HCT116 (cell line): ENCODE measurements at regions not wholly inside any gene's neighbourhood (a gene's known extent, or its start where the extent isn't known, plus 50 kb on each side); places are given as distances from the start of the nearest gene placed in this dataset.

Source experiments
- CEBPB ChIP-seq: IDR thresholded peaks from 2 replicates; pipeline ENCODE4 v1.6.1; 2012; ENCODE audit warnings: low read depth
- ELF1 ChIP-seq: IDR thresholded peaks from 2 replicates; pipeline ENCODE4 v1.6.1; 2012; ENCODE audit warnings: low read depth, borderline replicate concordance
- EZH2 ChIP-seq: fragments of 200-600 bp; sonication (generic); IDR thresholded peaks from 2 replicates; pipeline ENCODE4 v1.6.1; 2017; ENCODE audit warnings: antibody characterized with exemption, mixed run types
- EZH2phosphoT487 ChIP-seq: fragments of 200-600 bp; IDR thresholded peaks from 2 replicates; pipeline ENCODE4 v1.6.1; 2018; ENCODE audit warnings: antibody characterized with exemption, borderline replicate concordance
- JUND ChIP-seq: IDR thresholded peaks from 2 replicates; pipeline ENCODE4 v1.6.1; 2012
- RAD21 ChIP-seq: IDR thresholded peaks from 2 replicates; pipeline ENCODE4 v1.6.1; 2012; ENCODE audit warnings: low read depth, mild to moderate bottlenecking
- SIN3A ChIP-seq: IDR thresholded peaks from 2 replicates; pipeline ENCODE4 v1.6.1; 2012; ENCODE audit warnings: low read depth
- SRF ChIP-seq: IDR thresholded peaks from 2 replicates; pipeline ENCODE4 v1.6.1; 2012; ENCODE audit warnings: low read depth
- ZFX ChIP-seq: fragments of 450-650 bp; IDR thresholded peaks from 2 replicates; pipeline ENCODE4 v1.6.1; 2017
- TF ChIP-seq, protein P1 (sequence below), 3 experiments: fragments of 200-600 bp in 1 of 3; sonication (generic) in 1 of 3; IDR thresholded peaks in 2 of 3; conservative IDR thresholded peaks in 1 of 3; 2 replicates each; pipeline ENCODE4 v1.5.1; 2012 to 2017; ENCODE audit warnings: low read depth in 2 of 3, low read length in 2 of 3, antibody characterized with exemption in 1 of 3, borderline replicate concordance in 1 of 3, control low read depth in 1 of 3, mild to moderate bottlenecking in 1 of 3, mixed read lengths in 1 of 3, mixed run types in 1 of 3, moderate library complexity in 1 of 3; ENCODE audit not compliant: insufficient read depth in 1 of 3
- TF ChIP-seq, protein P2 (sequence below): IDR thresholded peaks from 2 replicates; pipeline ENCODE4 v1.6.1; 2012
- TF ChIP-seq, protein P3 (sequence below): IDR thresholded peaks from 2 replicates; pipeline ENCODE4 v1.6.1; 2011; ENCODE audit warnings: mild to moderate bottlenecking, low read length, moderate library complexity; ENCODE audit not compliant: insufficient replicate concordance; ENCODE audit errors: extremely low read depth
- TF ChIP-seq, protein P4 (sequence below): IDR thresholded peaks from 2 replicates; pipeline ENCODE4 v1.6.1; 2012; ENCODE audit warnings: low read depth

DNA sequence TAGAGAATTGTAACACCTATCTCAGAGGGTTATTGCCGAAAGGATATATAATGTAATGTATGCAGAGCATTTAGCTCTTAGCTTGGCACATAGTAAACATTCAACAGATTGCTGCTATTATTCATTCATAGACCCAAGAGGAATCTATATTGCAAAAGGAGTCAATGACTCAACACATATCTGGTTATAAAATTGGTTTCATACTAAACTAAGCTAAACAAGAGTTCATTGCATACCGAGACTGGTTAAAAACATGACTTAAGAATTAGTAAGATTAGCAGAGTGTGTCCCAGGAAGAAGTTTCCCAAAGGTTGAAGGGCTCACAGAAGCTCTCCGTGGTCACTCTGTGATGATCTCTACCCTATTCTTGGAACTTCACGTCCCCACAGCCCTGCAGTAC lies 339.6 kb upstream of the CCNH start:
- TF ChIP-seq RAD21 (no peak), EZH2 (no peak), CEBPB (no peak), ZFX (no peak), JUND (no peak), SRF (no peak), SIN3A (no peak), EZH2phosphoT487 (no peak), ELF1 (no peak)
- TF ChIP-seq, protein P1, sequence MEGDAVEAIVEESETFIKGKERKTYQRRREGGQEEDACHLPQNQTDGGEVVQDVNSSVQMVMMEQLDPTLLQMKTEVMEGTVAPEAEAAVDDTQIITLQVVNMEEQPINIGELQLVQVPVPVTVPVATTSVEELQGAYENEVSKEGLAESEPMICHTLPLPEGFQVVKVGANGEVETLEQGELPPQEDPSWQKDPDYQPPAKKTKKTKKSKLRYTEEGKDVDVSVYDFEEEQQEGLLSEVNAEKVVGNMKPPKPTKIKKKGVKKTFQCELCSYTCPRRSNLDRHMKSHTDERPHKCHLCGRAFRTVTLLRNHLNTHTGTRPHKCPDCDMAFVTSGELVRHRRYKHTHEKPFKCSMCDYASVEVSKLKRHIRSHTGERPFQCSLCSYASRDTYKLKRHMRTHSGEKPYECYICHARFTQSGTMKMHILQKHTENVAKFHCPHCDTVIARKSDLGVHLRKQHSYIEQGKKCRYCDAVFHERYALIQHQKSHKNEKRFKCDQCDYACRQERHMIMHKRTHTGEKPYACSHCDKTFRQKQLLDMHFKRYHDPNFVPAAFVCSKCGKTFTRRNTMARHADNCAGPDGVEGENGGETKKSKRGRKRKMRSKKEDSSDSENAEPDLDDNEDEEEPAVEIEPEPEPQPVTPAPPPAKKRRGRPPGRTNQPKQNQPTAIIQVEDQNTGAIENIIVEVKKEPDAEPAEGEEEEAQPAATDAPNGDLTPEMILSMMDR (IDR thresholded peaks at IDR 0.05 in 2 of 3, conservative IDR thresholded peaks at IDR 0.05 in 1 of 3; ENCODE audit: borderline replicate concordance in 1 of 3, insufficient read depth in 1 of 3, low read depth in 2 of 3, low read length in 2 of 3), result no peak
- TF ChIP-seq, protein P2, sequence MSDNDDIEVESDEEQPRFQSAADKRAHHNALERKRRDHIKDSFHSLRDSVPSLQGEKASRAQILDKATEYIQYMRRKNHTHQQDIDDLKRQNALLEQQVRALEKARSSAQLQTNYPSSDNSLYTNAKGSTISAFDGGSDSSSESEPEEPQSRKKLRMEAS, result no peak
- TF ChIP-seq, protein P3, sequence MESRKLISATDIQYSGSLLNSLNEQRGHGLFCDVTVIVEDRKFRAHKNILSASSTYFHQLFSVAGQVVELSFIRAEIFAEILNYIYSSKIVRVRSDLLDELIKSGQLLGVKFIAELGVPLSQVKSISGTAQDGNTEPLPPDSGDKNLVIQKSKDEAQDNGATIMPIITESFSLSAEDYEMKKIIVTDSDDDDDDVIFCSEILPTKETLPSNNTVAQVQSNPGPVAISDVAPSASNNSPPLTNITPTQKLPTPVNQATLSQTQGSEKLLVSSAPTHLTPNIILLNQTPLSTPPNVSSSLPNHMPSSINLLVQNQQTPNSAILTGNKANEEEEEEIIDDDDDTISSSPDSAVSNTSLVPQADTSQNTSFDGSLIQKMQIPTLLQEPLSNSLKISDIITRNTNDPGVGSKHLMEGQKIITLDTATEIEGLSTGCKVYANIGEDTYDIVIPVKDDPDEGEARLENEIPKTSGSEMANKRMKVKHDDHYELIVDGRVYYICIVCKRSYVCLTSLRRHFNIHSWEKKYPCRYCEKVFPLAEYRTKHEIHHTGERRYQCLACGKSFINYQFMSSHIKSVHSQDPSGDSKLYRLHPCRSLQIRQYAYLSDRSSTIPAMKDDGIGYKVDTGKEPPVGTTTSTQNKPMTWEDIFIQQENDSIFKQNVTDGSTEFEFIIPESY, result no peak
- TF ChIP-seq, protein P4, sequence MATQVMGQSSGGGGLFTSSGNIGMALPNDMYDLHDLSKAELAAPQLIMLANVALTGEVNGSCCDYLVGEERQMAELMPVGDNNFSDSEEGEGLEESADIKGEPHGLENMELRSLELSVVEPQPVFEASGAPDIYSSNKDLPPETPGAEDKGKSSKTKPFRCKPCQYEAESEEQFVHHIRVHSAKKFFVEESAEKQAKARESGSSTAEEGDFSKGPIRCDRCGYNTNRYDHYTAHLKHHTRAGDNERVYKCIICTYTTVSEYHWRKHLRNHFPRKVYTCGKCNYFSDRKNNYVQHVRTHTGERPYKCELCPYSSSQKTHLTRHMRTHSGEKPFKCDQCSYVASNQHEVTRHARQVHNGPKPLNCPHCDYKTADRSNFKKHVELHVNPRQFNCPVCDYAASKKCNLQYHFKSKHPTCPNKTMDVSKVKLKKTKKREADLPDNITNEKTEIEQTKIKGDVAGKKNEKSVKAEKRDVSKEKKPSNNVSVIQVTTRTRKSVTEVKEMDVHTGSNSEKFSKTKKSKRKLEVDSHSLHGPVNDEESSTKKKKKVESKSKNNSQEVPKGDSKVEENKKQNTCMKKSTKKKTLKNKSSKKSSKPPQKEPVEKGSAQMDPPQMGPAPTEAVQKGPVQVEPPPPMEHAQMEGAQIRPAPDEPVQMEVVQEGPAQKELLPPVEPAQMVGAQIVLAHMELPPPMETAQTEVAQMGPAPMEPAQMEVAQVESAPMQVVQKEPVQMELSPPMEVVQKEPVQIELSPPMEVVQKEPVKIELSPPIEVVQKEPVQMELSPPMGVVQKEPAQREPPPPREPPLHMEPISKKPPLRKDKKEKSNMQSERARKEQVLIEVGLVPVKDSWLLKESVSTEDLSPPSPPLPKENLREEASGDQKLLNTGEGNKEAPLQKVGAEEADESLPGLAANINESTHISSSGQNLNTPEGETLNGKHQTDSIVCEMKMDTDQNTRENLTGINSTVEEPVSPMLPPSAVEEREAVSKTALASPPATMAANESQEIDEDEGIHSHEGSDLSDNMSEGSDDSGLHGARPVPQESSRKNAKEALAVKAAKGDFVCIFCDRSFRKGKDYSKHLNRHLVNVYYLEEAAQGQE, result no peak
